UCSD-AML1 (cell line): ENCODE measurements at regions not wholly inside any gene's neighbourhood (a gene's known extent, or its start where the extent isn't known, plus 50 kb on each side); places are given as distances from the start of the nearest gene placed in this dataset.

Experiments used
- DNase-seq: peaks from one replicate; lab custom pipeline; 2025; ENCODE audit not compliant: unreplicated experiment; lab: John Stamatoyannopoulos, UW

DNA sequence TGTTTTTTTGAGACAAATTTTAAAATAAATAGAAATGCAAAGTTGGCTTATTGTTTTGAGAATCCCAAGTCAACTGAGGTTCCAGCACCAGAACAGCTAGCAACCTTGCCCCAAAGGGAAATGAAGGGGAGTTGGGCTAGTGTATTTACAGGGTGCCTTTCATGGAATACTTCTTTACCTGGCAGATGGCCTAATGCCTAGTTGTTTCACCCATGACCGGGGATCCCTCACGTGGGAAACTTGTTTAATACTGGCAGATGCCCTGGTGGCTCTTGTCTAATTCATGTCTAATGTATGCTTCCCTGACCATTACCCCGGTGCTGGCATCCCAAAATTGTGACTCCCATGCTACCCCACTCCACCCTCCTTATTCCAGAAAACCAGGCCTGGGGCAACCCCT is 861.1 kb upstream of the ZWINT start:
- DNase-seq: no peak

DNA sequence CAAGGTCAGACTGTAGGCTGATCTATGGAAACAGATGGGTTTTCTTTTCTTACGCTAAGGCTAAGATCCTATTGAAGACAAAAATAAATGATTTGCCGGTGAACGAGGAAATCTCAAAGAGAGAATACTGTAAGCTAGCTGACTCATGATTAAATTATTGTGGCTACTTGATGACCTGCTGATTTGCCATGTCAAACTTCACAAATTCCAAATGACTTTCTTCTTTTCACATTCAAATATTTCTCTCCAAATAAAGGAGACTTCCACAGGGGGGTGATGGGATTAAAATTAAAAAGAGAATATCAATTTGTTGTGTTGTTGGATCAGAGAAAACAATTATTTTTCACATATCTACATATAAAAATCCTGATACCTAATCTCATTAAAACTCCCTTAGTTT is 860.6 kb upstream of the ZWINT start:
- no peak for DNase-seq

DNA sequence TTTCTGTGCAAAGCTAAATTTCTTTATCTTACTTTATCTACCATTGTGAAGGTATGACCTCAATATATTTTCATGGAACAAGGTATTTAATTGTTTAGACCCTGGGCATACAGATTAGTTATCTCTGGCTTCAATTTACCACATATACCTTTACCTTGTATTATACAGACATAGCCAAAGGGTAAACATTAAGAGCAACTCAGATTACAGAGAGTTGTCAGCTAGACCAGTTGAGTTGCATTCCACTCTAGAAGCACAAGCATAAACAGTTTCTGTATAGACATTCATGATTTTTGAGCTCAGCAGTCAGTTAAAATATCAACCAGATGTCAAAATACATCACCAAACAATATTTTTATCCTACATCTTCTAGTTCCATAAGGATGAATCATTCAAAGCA is 857.3 kb upstream of the ZWINT start:
- no peak for DNase-seq

DNA sequence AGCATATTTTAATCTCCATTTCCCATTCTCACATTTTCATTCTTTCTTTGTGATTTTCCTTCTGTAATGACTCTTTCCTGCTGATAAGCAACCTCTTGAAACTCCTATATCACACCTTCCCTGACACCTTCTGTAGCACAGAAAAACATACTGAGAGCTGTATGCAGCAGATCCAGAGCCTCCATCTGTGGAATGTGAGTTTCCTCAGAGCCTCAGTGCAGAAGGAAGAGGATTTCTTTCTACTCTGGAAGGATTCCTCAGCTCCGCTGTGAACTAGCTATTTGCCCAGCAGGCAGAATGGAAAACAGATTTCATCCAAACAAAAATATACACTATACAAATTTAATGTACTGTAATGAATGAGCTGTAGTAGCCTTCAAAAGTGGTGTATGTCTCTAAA is 841.3 kb upstream of the ZWINT start:
- DNase-seq: no peak

DNA sequence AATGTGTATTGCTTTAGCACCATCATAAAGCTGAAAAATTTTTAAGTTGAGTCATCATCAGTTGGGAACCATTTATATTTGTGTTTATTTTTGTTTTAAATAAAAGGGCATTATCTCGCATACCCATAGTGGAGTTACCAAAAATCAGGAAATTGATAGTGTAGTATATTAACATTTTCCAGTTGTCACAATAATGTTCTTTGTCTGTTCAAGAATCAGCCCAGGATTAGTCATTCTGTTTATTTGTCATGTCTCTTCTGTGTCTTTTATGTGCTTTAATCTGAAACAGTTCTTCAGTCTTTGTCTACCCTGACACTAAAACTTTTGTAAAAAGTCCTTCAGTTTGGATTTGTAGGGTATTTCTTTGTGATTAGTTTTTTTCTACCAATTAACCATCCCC is 827.8 kb upstream of the ZWINT start:
- DNase-seq: no peak

DNA sequence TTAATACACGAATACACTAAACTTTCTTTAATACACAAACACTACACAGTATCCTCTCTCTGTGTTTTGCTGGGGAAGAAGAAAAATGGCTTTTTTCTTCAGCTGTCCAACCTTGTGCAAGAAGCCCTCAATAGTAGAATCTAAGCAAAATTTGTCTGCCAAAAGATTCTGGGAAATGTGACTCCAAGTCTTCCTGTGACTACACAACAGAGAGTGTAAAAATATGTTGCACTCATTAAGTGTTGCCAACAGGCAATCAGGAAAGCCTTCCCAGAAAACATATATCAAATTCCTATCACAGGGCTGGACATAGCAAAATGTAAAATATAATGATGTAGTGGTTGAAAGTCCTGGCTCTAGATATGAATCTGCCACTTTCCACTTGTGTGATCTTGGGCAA is 825.1 kb upstream of the ZWINT start:
- DNase-seq: no peak

DNA sequence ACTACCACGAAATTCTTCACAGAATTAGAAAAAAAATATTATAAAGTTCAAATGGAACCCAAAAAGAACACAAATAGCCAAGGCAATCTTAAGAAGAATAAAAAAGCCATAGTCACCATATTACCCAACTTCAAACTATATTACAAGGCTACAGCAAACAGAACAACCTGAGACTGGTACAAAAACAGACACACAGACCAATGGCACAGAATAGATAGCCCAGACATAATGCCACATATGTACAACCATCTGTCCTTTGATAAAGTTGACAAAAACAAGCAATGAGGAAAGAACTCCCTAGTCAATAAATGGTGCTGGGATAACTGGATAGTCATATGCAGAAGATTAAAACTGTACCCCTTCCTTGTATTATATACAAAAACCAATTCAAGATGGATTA is 808.5 kb upstream of the ZWINT start:
- DNase-seq: no peak

DNA sequence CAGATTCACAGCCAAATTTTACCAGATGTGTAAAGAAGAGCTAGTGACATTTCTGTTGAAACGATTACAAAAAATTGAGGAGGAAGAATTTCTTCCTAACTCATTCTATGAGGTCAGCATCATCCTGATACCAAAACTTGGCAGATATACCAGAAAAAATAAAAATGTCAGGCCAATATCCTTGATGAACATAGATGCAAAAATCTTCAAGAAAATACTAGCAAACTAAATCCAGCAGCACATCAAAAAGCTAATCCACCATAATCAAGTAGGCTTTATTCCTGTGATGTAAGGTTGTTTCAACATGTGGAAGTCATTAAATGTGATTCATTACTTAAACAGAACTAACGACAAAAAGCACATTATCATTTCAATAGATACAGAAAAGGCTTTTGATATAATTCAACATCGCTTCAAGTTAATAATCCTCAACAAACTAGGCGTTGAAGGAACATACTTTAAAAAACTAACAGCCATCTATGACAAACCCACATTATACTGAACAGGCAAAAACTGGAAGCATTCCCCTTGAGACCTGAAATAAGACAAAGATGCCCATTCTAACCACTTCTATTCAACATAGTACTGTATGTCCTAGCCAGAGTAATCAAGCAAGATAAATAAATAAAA is 807.7 kb upstream of the ZWINT start:
- DNase-seq: no peak

DNA sequence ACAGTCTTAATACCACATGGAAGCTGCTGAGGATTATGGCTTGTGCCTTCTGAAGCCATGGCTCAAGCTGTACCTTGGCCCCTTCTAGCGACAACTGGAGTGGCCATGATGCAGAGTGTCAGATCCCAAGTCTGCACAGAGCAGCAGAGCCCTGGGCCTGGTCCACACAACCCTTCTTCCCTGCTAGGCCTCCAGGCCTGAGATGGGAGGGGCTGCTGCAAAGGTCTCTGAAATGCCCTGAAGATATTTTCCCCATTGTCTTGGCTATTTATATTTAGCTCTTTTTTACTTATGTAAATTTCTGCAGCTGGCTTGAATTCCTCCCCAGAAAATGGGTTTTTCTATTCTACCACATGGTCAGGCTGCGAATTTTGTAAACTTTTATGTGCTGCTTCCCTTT is 804.6 kb upstream of the ZWINT start:
- no peak for DNase-seq

DNA sequence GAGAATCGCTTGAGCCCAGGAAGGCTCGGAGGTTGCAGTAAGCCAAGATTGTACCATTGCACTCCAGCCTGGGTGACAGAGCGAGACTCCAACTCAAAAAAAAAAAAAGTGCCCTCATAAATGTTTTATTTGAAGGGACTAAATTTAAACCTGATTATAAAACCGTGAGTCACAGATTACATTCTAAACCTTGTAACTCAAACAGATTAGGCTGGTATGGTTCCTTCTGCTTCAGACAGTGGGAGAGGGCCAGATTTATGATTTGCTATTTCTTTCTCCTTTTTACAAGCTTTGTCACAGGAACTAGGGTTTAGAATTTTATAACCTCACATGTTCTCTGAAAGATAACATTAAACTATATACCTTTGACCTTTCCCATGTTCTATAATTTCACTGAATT is 801.2 kb upstream of the ZWINT start:
- DNase-seq: no peak

DNA sequence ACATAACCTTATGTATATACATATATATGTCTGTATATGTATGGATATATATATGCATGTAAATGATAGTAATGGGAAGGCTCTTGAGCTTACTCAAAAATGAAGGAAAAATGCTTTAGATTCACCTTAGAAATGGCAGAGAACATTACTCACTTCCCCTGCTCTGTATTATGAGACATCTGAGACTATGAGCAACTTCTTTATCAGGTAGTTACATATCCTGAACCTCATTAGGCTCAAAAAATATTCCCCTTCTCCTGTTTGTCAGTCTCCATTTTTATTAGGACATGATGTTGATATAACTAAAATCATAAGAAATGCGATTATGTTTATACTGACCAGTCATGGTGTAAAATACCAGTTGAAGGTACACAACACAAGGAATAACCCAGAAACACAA is 800.1 kb upstream of the ZWINT start:
- no peak for DNase-seq

DNA sequence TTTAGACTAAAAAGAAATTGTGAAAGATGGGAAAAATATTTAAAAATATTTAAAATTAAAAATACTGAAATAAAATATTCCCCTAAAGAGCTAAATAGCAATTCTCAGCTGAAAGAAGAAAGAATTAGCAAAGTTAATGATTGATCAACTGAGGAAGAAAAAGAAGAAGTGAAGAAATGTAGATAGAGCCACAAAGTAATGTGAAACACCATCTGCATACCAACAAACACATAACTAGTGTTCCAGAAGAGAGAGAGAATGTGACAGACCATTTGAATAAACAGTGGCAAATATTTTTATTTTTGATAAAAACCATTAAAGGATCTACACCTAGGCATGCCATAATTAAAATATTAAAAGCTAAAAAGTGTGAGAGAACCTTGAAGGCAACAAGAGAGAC is 784.5 kb upstream of the ZWINT start:
- no peak for DNase-seq

DNA sequence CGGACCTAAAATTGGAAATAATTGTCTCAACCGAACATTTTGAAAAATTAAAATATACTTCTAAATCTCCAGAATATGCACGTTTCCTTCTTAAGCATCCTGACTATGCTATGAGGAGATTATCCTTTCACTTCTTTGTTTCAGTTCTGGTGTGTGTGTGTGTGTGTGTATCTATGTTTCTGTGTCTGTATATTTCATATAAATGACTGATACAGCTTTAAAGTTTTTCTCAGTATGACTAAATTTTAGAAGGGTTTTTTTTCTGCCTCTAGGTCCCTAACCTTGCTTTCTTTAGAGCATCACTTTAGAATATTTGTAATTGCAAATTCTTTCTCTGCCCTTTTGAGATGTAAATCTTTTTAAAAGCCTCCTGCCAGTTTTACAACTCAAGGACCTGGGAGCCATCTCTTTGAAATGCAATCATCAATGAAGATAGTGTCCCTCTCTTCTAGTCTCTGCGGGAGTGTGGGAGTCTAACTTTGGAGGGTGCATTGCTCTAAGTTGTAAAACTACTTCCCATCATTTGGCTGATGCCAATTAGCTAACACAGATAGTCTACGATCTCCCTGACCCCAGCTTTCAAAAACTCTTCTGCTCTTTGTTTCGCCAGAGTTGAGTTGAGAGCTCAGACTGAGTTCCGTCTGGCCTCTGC is 782.0 kb upstream of the ZWINT start:
- no peak for DNase-seq

DNA sequence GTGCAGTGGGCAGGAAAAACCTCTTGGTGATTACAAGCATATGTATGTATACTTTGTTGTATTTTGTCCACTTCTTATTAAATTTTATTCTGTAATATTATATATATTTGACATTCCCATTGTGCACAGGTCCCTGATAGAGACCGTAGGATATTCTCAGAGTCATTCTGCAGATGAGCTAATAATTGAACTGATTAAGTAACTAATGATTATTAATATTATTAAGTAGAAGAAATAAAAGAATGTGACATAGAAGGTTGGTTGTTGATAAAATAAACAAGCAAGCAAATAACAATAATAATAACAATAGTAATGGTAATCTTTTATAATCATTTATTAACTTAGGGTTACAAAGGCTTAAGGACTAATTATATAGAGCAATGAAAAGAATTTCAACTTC is 780.6 kb upstream of the ZWINT start:
- no peak for DNase-seq

DNA sequence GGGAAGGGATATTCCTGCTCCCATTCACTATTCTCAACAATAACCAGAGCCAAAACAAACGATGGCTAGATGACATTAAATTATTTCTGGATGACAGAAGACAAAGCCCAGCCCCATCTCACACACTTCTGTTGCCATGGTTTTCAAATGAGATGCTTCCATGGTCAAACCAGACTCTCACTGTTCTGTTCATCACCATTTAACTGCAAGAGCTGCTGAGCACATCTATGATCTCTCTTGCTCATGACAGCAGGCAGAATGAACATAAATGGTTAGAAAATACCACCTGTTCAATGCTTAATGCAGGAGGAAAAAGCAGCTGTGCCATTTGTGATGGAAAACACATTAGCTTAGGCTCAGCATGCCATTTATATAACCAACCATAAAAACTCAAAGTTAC is 758.6 kb upstream of the ZWINT start:
- no peak for DNase-seq

DNA sequence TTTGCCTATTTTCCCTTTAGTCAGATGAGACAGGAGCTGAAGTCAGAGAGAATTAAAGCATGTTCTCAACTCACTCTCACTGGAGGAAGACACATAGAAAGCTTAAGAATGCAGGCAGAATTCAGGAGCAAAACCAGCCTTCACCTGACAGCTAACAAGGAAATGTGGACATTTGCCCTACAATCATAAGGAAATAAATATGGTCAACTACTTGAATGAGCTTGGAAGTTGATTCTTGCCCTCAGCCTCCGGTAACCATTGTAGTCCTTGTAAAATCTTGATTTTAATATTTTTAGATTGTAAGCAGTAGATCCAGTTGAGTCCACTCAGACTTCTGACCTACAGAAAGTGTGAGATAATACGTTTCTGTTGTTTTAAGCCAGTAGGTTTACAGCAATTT is 752.5 kb upstream of the ZWINT start:
- DNase-seq: no peak

DNA sequence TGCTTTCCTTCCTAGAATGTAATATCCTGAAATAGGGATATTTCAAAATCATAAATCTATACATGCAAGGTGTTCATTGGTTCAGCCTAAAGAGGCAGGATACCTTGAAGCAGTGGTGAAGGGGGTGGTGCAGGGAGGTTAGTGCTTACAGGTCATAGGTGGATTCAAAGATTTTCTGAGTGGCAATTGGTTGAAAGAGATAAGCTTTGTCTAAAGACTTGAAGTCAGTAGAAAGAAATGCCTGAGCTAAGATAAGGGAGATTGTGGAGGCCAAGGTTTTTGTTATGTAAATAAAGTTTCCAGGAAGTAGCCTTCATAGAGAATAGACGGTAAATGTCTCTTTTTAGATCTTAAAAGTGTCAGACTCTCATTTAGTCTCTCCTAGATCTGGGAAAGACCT is 741.2 kb upstream of the ZWINT start:
- no peak for DNase-seq

DNA sequence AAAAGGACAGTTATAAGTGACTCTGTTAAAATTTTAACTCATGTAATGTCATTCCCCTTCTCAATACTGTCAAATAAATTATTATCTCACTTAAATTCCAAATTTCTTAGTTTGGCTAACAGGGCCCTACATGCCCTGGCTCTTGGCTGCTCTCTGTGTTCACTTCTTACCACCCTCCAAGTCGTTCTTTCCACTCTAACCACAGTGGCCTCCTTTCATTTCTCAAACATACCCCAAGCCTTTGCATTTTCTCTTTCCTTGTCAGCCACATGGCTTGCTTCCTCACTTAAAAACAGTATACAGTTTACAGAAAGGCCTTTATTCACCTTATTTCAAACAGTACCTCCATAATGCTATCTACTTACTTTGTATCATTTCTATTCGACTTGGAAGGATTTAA is 737.1 kb upstream of the ZWINT start:
- DNase-seq: no peak

DNA sequence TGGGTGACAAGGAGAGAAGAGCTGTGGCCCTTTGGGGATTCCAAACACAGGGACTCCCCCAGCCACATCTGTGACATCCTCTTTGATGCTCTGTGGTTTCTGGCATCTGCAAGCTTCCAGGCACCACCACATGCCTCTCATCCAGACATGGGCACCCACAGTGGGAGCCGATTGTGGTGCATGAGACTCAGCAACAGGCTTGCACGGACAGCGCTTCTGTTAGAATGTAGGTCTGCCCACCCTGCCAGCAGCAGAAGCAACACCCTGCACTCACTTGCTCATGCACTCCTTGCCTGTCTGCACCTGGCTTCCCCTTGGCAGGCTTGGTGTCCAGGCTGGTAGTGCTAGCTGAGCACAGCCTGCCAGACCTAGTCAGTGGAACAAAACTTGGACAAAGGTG is 735.0 kb upstream of the ZWINT start:
- DNase-seq: no peak

DNA sequence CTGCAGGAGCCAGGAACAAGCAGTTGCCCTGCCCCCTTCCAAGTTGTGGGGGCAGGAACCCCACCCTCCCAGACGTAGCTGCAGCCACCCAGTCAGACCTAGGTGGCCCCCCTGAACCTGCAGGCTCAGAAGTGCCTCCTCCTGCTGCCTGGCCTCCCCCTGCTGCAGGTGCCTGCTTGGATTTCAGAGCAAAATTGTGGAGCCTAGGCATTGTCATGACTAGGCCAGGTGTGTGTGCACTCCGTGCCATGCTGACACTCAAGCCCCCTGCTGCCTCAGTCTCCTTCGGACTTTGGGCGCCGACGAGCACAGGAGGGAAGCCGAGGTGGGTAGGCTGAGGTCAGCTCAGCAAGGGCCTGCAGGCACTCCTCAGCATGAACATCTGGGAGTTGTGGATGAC is 733.9 kb upstream of the ZWINT start:
- no peak for DNase-seq

DNA sequence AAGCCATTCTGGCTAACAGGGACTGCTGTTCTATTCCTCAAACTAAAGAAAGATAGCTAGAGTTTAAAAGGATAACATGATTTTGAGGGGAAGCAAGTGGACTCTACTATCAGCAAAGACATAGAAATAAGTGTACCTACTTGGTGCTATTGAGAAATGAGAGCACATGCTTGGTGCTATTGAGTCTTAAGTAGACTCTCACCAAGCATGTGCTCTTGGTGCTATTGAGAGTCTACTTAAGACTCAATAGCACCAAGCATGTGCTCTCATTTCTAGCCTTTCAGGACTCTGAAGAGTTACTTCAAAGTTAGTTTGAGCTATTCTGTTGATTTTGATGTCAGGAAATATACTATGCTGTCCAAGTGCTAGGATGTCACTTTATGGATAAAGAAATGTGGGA is 733.0 kb upstream of the ZWINT start:
- DNase-seq: no peak

DNA sequence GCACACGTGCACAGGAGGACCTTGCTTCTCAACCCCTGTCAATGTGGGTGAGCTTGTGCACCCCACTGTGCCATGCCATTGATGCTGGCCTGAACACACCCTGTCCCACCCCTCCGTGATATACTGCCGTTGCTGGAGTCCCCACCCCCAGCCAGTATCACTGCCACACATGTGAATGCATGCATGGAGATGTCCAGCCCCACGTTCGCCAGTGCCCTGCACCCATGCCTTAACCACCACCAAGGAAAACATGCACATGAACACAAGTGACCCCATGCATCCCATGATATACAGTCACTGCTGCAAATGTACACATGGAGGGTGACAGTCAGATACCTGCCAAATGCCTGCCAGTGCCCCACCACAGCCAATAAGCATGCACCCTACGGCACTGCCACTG is 692.5 kb upstream of the ZWINT start:
- no peak for DNase-seq

DNA sequence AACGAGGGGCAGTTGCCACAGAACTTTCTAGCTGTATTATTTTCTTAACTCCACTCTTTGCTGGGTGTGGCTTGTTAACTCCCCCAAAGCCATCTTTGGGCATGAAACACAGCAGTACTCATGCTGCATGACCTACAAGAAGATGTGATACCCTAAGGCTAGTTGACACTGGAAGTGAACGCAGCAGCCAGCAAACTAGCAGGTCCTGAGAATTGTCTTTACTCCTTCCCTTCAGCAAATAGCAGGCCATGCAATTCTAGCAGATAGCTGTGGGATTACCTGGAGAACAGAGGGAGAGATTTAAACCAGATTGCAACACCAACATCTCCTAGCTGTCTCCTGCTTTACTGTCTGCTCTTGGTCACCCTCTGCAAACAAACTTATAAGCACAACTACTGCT is 688.0 kb upstream of the ZWINT start:
- DNase-seq: no peak
